Activated T-cell treated with anti-CD3 and anti-CD28 coated beads for 1 hour (primary cell): ENCODE measurements at regions not wholly inside any gene's neighbourhood (a gene's known extent, or its start where the extent isn't known, plus 50 kb on each side); places are given as distances from the start of the nearest gene placed in this dataset.

Experiments used
- DNase-seq: peaks from one replicate; pipeline ENCODE4 v3.0.0-alpha.2; 2020; ENCODE audit warnings: low read depth

DNA sequence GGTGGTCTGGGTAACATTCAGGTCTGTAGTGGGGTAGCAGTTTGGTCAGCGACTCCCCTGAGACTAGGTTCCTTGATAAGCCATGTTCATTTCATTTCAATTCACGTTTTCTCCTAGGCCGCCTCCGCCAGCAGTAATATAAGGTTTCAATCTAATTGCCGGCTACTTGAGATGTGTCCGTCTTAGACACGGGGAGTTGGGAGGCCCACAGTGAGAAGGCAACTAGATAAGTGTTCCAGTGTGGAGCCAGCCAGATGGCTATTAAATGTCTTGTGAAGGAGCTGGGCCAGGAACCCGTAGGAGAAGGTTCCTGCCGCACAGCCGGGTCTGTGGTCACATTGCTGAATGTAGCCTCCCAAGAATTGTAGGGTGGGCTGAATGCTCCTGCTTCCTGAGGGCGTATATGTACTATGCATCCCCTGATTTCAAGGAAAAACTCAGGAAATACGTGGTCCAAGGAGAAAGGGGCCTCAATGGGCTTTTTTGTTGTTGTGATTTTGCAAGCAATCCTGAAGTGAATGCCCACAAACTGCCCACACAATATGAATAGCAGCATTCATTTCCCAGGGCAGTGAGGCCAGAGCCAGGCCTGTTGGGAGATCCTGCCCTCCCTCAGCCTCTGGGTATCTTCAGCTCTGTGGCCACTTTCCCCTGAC lies 220.6 kb upstream of the RPL34 start:
- no peak for DNase-seq

GRCh38 chr4:108398836-108399235 lies 221.5 kb upstream of the RPL34 start:
- no peak for DNase-seq

DNA sequence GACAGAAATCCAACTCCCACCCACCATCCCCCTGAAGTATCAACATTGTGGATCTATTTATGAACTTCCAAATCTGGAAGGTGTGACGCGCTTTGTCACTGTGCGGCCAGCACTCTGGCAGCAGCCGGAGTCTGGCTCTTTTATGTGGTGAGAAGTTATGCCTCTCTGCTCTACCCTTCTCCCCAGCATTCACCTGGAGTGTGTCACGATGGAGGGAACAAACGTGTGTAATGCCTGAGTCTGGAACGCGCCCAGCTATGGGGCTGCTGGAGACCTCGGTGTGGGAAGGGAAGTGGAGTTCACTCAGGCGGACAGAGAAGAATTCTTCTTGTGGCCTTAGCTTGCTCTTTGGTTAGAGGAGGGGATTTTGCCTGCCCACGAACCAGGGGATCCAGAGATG lies 222.1 kb upstream of the RPL34 start:
- DNase-seq, result no peak

GRCh38 chr4:108397850-108398249 lies 222.5 kb upstream of the RPL34 start:
- no peak for DNase-seq

DNA sequence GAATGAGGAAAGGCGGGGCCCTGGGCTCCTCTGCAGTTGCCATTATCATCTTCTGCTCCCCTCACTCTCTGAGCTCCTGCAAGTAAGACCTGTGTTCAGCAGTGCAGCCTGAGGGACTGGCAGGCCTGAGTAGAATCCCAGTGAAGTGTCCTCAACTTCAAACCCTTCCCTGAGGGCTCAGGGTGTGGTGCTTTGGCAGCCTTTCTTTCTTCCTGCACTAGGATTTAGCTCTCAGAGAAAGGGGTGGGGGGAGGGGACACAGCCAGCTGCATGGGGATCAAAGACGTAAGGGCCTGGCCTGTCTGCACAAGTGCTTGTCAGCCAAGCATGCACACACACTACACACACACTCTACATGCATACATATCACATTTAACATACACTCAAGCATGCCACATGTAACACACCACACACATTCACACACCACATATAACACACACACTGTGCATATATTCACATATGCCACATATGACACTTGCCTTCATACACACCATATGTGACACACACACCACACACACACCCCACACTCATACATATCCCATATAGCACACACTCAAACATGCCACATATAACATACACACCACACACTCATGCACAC lies 223.4 kb upstream of the RPL34 start:
- DNase-seq, result no peak

- DNase-seq, result no peak
Measured at GRCh38 chr4:108395786-108396185, 224.6 kb upstream of the RPL34 start.

DNA sequence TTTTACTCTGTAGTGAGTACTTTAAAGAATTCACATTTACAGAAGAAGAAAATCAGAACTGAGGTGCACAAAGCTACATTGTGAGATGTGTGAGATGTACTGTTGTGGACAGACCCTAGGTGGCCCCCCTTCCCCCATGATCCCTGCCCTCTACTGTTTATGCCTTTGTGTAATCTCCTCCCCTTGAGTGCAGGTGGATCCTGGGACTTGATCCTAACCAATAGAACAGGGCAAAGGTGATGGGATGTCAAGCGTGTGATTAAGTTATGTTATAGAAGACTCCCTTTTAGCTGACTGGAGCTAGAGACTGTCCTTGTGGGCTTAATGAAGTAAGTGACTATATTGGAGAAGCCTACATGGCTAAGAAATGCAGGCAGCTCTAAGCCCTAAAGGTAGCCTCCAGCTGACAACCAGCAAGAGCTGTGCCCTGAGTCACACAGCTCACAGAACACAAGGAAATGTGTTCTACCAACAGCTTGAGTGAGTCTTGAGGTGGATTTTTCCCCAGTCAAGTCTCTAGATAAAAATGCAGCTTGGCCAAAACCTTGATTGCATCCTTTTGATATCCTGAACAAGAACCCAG lies 225.2 kb upstream of the LEF1 start:
- no peak for DNase-seq

DNA sequence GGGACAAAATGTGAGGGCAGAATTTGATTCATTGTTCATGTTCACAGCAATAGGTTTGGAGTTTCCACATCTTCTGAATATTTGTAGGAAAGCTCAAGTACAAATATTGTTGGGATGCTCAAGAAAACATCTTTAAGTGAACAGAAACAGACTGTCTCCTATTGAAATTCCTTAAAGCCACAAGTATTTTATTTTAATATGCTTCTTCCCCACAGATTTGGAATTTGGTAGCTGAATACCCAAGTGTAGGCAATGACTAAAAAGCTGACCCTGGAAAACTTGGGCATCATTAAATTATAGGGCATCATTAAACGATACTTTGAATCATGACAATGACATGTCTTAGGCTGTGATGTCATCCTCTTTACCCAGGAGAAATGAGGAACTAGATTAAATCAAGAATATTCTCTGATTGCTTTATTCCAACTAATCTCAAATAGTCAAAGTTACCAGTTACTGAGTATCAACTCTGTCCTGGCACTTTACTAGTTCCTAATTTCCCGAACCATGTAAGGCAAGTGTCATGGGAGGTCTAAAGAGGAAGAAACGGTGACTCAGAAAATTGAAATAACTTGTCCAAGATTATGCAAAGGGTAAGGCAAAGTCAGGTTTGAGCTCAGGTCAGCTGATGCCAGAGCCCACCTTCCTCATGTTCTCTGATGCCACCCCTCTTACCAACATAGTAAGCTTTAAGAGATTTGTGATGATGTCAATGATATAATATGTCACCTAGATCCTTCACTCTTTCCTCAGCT lies 223.1 kb upstream of the LEF1 start:
- no peak for DNase-seq

- DNase-seq, result no peak
Measured at GRCh38 chr4:108385076-108385475, 216.3 kb upstream of the LEF1 start.

DNA sequence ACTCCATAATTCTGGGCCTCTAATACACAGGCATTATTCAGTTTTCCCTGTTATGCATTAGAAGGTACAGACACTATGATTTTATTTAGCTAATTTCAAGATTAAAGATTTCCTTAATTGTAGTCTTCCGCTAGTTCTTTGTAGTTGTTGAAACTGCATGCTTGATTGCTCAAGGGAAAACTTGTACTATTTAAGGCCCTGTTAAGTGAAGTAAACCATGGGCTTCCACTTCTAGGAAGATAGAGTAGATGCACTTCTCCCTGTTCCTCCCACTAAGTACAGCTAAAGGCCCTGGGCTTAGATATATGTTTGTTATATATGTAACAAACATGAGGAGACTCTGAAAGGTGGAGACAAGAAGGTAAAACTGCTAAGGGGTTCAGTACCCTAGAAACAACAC lies 215.8 kb upstream of the LEF1 start:
- no peak for DNase-seq

DNA sequence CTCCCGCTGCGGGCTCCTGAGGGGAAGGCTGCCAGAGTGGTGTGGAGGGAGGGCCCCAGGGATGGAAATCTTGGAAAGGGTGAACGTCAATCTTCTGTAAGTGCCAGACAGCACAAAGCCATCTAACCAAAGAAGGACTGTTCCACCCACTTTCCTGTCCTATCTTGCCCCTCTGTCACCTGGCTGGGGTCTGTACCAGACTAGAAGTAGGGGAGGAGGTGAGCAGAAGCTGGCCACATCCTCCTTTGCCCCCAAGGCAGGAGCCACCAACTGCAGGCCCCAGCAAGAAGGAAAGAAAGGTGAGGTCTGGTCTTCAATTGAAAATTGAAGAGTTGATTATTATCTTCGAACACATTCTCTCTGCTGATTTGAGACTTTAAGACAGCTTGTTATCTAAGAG lies 214.4 kb upstream of the LEF1 start:
- no peak for DNase-seq

- DNase-seq, result no peak
Measured at GRCh38 chr4:108382751-108383150, 214.0 kb upstream of the LEF1 start.

DNA sequence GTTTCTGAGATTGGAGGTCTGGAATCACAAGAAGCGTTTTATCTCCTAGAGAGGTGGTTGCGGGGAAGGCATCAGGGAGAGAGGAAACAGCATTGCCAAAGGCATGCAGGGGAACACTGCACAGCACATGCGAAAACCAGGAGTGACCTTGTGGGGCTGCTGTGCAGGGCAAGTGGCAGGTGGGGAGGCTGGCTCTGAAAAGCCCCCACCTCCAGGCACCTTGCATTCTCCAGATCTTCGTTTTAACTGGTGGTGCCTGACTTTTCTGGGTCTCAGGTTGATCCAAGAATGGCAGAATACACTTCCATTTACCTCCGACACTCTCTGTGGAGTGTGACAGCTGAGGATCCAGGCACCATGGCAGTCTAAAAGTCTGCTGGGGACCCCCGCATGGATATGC lies 209.4 kb upstream of the LEF1 start:
- no peak for DNase-seq

- DNase-seq, result no peak
Measured at GRCh38 chr4:108377021-108377420, 208.3 kb upstream of the LEF1 start.

DNA sequence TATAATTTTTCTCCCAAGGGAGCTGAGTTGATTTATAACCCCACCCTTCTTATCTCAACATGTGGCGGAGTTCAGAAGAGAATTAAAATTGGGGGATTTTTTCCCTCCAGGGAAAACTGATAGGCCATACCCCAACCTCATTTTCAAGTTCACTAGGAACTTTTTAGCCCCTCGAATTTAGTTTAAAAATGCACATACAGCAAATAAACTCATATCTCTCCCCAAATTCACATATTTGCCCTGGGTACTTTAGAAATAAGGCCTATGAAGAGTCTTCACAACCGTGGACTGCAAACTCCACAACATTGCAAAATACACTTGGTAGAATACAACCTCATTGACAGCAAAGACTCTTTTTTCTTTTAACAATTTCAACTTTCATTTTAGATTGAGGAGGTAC lies 206.7 kb upstream of the LEF1 start:
- no peak for DNase-seq

- DNase-seq, result no peak
Measured at GRCh38 chr4:108372681-108373080, 203.9 kb upstream of the LEF1 start.

- DNase-seq, result no peak
Measured at GRCh38 chr4:108371282-108371681, 202.6 kb upstream of the LEF1 start.

- DNase-seq, result no peak
Measured at GRCh38 chr4:108370291-108371141, 201.8 kb upstream of the LEF1 start.

- DNase-seq, result no peak
Measured at GRCh38 chr4:108369035-108369655, 200.4 kb upstream of the LEF1 start.

DNA sequence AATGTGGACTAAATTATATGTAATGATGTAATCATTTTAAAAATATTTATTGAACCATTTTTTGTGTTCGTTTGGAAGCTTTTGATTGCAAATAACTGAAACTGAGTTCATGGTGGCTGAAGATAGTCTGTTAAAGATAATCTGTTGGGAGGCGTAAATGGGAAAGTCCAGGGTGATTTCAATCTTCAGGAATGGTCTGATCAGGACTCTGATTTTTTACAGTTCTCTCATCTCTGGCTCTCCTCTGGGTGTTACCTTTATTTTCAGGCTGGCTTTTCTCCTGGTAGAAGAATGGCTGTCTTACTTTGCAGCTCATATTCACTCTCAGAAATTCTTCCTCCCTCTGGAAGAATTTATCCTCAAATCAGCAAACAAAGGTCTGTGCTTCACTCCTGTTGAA lies 199.0 kb upstream of the LEF1 start:
- DNase-seq, result no peak

DNA sequence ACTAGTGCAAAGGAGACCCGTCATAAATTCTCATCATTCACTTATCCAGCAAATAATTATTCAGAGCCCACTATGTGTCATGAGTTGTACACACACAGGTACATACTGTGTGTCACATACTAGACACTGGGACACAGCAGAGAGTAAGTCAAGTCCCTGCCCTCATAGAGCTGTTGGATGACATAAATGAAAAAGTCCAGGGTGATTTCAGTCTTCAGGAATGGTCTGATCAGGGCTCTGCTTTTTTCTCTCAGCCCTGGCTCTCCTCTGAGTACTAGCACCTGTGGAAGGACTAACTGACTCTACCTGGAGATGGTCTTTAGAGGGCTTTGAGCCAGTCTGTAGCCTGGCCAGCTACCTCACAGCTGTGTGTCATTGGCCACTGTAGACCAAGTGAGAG lies 198.0 kb upstream of the LEF1 start:
- DNase-seq, result no peak

DNA sequence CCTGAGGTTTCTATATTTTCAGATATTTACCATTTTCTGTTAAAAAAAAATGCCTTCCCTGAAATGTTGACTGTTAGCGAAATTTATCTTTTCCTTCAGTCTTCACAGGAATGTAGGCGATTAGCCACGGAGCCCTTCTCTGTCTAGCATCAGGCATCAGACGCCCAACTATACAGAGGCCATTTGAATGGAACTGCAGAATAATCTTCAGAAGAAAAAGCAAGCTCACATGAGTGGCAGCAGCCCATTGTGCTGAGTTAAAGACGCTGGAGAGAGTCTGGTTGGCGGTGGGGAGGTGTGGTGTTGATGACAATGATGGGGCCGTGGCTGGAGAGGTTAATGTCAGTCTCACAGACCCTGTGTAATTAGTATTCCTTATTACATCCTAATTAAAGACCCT lies 196.8 kb upstream of the LEF1 start:
- no peak for DNase-seq
